ENCODE measurements at regions not wholly inside any gene's neighbourhood (a gene's known extent, or its start where the extent isn't known, plus 50 kb on each side); places are given as distances from the start of the nearest gene placed in this dataset.

GRCh38 chr2:120884472-120885290, 149.0 kb downstream of the GLI2 start:
- DNase-seq = no peak

GRCh38 chr2:120885321-120885720, 149.7 kb downstream of the GLI2 start:
- DNase-seq = no peak

DNA sequence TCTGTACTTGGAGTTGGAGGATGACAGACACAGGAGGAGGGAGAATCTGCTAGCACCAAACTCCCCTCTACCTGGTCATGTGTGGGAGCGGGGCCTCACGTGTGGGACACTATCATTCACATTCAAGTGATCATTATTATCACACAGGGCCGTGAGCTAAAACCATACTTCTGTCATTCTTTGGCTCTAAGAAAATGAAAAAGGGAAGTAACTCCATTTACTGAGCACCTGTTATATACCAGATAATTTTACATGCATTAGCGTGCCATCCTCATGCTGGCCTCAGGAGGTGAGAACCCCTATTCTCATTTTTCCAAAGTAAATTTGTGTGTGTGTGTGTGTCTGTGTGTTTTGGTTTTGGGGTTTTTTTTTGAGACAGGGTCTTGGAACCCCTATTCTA, 150.1 kb downstream of the GLI2 start:
- no peak for DNase-seq

- DNase-seq = no peak
These were observed 151.1 kb downstream of the GLI2 start for GRCh38 chr2:120886534-120887319.

DNA sequence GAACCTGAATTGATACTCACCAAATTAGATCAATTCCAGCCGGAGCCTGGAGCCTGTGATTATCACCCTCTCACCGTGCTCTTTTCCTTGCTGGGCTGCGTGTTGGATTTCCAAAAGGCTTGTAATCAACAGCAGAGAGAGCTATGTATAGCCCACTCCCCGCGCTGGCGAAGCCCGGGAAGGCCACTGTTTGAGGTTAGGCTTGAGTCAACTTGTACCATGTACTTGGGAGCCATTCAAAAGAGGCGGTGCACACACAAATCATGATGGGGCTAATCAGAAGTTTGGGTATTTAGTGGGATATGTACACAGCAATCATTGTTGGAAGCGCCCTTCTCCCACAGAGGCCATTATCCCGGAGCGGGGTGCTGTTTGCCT, 151.6 kb downstream of the GLI2 start:
- DNase-seq = no peak

- DNase-seq = no peak
These were observed 152.1 kb downstream of the GLI2 start for GRCh38 chr2:120887741-120888231.

DNA sequence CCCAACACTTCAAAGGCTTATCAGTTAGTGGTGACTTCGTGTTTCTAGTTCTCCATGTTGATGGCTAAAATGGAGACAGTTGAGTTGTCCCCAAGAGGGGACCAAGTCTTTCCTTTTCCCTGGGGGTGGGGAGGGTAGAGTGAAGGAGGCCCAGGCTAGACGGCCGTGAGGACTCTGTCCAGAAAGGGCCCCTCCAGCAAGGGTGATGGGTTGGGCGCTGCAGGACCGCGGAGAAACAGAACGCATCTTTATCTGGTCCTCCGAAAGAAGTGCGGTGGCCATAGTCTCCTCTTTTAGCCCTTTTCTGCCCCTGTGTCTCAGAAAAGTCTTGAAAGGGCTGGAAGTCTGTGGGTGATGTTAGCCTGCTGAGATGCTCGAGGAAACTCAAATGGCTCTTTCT, 153.2 kb downstream of the GLI2 start:
- no peak for DNase-seq

DNA sequence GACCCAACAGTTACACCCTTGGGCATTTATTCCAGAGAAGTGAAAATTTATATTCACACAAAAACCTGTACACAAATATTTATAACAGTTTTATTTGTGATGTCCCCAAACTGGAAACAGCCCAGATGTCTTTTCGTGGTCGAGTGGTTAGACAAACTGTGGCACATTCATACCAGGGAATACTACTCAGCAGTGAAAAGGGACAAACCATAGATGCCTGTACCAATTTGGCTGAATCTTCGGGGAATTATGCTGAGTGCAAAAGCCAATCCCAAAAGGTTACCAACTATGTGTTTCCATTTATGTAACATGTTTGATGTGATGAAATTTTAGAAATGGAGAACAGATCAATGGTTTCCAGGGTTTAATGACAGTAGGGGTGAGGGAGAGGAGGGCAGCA, 154.3 kb downstream of the GLI2 start:
- DNase-seq = no peak

- DNase-seq = no peak
These were observed 155.1 kb downstream of the GLI2 start for GRCh38 chr2:120890566-120891360.

- DNase-seq = no peak
These were observed 156.8 kb downstream of the GLI2 start for GRCh38 chr2:120892271-120892966.

DNA sequence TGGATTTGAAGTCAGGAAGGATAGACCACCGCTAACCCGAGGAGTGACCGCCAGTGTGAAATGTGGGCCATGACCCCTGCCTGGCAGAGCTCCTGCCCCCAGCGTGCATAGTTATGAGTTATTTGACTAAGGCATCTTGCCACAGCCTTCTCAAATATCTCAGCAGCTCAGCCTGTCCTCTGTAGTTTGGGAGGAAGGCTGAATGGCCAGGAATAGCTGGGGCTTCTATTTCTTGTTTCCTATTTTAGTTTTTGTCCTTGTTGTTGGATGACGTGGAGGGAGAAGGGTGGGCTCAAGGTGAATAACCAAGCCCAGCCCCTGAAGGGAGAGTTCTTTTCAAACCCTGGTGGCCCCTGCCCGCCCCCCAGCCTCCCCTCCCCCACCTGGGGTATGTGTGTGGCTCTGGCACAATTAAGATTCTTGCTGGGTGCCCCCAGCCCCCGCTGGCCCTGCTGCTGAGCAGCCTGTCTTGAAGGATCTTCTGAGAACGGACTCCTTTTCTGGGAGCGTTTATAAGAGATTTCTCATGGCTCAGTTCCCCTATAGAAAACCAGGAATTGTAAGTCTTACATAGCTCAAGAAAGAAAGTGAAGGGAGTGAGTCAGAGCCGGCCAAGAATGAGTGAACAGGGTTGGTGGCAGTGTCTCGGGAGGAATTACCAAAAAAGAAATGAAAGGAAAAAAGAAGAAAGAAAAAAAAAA, 157.4 kb downstream of the GLI2 start:
- no peak for DNase-seq

DNA sequence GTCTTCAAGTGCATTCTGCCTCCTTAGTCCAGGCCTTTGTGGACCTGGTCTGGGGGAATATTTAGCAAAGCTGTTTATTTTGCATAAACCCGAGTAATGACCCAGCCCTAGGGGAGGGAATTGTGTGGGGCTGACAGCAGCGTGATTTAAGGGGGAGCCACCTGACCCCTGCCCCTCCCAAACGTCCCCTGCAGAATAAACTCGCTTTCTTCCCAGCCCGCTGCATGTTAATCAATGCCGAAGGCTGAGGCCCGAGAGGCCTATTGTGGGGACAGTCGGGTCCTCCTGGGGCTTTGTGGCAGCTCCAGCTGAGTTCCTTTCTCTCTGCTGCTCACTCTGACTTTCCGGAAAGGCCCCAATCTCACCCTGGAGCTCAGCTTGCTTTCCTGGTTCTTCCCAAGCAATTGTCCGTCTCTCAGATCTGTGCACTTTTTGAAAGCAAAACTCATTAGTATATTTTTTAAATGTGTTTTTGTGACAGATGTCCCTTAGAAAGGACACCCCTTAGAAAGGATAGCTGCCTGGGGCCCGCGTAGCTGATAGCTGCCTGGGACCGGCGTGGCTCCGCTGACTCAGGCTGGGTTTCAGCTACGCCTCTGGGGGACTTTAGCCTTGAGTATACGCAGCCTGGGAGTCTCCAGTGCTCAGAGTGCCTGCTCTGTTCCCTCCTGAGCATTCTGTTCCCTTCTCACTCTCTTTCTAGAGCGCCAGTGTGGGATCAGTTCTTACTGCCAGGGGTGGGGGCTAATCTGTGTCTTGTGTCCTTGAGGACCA, 158.3 kb downstream of the GLI2 start:
- no peak for DNase-seq

GRCh38 chr2:120894966-120895365, 159.3 kb downstream of the GLI2 start:
- DNase-seq = no peak

DNA sequence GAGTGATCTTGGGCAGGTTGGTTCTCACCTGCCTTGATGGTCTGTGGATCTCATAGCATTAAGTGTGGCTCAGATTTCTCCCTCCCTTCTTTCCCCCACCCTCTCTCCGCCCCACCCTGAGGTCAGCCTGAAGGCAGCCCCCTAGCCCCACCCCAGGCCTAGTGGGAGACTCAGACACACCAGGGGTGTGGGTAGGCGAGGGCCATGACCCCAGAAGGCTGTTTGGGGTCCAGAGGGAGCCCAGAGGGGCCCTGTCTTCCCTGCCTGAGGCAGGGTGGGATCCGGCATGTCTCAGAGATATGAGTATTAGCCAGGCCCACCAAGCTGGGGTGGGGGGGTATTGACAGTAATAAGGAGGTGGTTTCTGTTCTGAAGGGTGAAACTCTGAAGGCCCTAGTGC, 160.5 kb downstream of the GLI2 start:
- no peak for DNase-seq

DNA sequence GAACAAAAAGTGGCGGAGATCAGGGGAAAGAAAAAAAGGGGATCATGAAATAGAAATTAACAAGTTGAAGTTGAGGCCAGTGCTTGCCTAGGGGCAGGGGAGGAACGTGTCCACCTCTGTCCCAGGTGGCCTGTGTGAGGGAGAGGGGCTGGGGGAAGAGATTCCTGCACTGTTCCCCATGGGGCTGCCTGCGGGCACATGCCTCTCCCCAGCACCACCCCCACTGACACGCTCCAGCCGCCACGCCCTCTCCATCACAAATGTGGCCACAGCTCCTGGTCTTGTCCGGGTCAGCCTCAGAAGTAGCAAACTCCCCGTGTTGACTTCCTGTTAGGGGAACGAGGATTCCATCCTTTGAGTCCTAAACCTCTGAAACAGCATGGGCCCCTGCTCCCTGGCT, 161.2 kb downstream of the GLI2 start:
- DNase-seq = no peak

DNA sequence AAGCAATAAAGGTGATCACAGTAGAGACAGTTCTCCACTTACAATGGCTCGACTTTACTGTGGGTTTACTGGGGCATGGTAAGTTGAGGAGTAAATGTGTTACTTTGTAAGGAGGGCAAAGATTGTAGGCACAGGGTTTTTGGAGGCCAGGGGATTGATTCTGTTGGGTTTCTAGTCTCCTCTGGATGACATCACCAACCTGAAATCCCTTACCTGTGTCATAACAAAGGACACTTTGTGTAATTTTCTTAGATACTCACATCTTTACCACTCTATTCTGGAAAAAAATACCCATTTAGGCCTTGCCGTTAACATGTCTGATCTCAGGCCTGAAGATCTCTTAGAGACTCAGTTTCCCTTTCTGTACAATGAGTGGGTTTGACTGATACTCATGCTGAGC, 161.7 kb downstream of the GLI2 start:
- DNase-seq = no peak

GRCh38 chr2:120898496-120898895, 162.8 kb downstream of the GLI2 start:
- DNase-seq = no peak

GRCh38 chr2:120898961-120899750, 163.5 kb downstream of the GLI2 start:
- no peak for DNase-seq

GRCh38 chr2:120899771-120900170, 164.1 kb downstream of the GLI2 start:
- no peak for DNase-seq

DNA sequence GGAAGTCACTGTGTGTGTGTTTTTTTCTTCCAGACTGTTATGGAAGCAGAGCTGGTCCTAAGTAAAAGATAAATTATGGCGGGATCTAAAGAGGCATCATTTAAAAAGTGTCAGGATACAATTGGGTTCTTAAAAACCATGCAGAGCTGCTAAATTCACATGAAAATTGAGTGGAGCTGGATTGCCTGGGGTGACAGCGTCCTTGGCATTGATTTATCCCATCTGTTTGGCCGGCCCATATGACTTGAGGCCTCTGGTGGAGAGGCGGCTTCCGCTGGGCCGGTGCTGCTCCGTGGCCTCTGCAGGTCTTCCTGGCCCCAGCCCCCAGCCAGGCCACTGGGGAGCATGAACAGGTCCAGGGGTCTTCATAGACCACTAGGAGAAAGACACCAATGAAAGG, 165.5 kb downstream of the GLI2 start:
- DNase-seq = no peak

All from activated effector memory CD4-positive, alpha-beta T cell treated with Interleukin-2 at 50 U/mL for 16 hours (primary cell).